DND-41 (cell line): ENCODE measurements at regions not wholly inside any gene's neighbourhood (a gene's known extent, or its start where the extent isn't known, plus 50 kb on each side); places are given as distances from the start of the nearest gene placed in this dataset.

Source experiments
- EZH2 ChIP-seq: IDR thresholded peaks from 3 replicates; pipeline ENCODE4 v1.6.1; 2012; ENCODE audit warnings: borderline replicate concordance, low read depth, mild to moderate bottlenecking, moderate library complexity, low read length, inconsistent platforms; ENCODE audit not compliant: severe bottlenecking
- TF ChIP-seq, protein P1 (sequence below): IDR thresholded peaks from 2 replicates; pipeline ENCODE4 v1.5.1; 2012; ENCODE audit warnings: borderline replicate concordance, low read length, moderate library complexity, mild to moderate bottlenecking; ENCODE audit not compliant: poor library complexity, severe bottlenecking; ENCODE audit errors: extremely low read depth

DNA sequence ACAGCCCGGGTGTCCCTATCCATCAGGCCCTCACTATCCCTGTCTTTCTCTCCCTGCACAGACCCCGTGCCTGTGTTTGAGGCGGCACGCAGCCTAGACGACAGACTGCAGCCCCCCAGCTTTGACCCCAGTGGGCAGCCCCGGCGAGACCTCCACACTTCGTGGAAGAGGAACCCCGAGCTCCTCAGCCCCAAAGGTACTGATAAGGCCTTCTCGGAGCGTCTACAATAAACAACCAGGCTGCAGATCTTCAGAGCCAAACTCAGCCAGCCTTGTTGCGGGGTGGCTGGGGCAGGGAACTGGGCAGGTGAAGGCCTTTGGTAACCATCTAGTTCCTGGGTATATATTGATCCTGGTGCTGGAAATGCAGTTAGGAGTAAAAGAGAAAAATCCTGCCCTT lies 77.5 kb downstream of the PHETA1 start:
- no peak for TF ChIP-seq EZH2
- TF ChIP-seq, protein P1, sequence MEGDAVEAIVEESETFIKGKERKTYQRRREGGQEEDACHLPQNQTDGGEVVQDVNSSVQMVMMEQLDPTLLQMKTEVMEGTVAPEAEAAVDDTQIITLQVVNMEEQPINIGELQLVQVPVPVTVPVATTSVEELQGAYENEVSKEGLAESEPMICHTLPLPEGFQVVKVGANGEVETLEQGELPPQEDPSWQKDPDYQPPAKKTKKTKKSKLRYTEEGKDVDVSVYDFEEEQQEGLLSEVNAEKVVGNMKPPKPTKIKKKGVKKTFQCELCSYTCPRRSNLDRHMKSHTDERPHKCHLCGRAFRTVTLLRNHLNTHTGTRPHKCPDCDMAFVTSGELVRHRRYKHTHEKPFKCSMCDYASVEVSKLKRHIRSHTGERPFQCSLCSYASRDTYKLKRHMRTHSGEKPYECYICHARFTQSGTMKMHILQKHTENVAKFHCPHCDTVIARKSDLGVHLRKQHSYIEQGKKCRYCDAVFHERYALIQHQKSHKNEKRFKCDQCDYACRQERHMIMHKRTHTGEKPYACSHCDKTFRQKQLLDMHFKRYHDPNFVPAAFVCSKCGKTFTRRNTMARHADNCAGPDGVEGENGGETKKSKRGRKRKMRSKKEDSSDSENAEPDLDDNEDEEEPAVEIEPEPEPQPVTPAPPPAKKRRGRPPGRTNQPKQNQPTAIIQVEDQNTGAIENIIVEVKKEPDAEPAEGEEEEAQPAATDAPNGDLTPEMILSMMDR: no peak
